GM10266 (cell line): ENCODE measurements at regions not wholly inside any gene's neighbourhood (a gene's known extent, or its start where the extent isn't known, plus 50 kb on each side); places are given as distances from the start of the nearest gene placed in this dataset.
"Not testable (repeated sequence)": the region's sequence is repeated elsewhere in the genome, so short reads cannot be mapped to it uniquely, and the experiment has no call there.

Experiments used
- DNase-seq: peaks from one replicate; pipeline ENCODE4 v3.0.0; 2012; ENCODE audit errors: extremely low spot score
- TF ChIP-seq, protein P1 (sequence below): IDR thresholded peaks from 2 replicates; pipeline ENCODE4 v1.5.1; 2012; ENCODE audit warnings: mild to moderate bottlenecking, low read depth; ENCODE audit not compliant: control insufficient read depth, insufficient read depth; ENCODE audit errors: missing control alignments

DNA sequence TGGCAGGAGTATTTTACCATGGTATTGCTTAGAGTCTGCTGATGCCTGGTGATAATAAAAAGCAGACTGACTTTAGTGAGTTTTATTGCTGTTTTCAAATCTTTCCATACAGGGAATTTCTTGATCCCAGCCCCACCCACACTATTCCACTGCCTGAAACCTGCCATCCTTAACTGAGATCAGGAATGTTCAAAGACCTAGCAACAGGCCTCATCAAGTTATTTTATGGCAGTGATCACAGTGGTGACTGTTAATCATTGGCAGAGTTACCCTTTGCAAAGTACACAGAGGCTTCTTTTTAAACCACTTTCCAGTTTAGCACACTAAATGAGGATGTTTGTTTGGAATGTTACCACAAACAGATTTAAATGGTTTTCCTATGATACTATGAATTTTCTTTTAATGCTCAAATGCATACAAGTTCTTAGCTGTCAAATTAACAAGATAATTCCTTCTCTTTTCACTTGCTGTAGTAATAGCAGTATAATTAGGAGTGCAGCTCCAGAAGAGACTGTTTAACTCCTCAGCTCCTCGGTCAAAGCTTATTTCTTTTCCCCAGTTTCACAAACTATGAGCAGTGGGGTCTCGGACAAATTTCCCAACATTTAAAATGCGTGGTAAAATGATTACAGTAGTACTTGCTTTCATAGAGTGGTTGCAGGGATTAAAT, 69.9 kb upstream of the USP25 start:
- TF ChIP-seq, protein P1, sequence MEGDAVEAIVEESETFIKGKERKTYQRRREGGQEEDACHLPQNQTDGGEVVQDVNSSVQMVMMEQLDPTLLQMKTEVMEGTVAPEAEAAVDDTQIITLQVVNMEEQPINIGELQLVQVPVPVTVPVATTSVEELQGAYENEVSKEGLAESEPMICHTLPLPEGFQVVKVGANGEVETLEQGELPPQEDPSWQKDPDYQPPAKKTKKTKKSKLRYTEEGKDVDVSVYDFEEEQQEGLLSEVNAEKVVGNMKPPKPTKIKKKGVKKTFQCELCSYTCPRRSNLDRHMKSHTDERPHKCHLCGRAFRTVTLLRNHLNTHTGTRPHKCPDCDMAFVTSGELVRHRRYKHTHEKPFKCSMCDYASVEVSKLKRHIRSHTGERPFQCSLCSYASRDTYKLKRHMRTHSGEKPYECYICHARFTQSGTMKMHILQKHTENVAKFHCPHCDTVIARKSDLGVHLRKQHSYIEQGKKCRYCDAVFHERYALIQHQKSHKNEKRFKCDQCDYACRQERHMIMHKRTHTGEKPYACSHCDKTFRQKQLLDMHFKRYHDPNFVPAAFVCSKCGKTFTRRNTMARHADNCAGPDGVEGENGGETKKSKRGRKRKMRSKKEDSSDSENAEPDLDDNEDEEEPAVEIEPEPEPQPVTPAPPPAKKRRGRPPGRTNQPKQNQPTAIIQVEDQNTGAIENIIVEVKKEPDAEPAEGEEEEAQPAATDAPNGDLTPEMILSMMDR: no peak
- DNase-seq: no peak

DNA sequence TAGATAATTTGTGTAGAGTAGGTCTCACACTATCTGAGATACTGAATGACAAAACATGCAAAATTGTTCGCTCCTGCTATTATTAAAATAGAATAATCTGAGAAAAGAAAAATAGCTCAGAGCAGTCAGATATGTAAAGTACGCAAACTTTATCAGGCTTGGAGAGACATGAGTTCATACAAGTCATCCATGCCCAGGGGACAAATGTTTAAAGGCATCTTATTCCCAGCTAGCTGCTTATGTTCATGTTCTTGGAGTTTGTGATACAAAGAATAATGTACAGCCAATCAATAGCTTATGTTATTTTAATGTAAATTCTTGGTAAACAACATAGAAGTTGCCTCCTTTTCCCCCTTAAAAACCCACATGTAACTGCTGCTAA, 69.4 kb upstream of the USP25 start:
- no peak for DNase-seq
- TF ChIP-seq, protein P1: no peak

GRCh38 chr21:15667010-15667409, 62.8 kb upstream of the USP25 start:
- DNase-seq: no peak
- TF ChIP-seq, protein P1: no peak

- no peak for DNase-seq
- TF ChIP-seq, protein P1: no peak
These were observed 62.0 kb upstream of the USP25 start for GRCh38 chr21:15667819-15668218.

- TF ChIP-seq, protein P1: no peak
- DNase-seq: no peak
These were observed 60.5 kb upstream of the USP25 start for GRCh38 chr21:15669247-15669646.

GRCh38 chr21:15671188-15671587, 58.6 kb upstream of the USP25 start:
- peak; percentile 32 for DNase-seq
- TF ChIP-seq, protein P1: no peak

- DNase-seq: not testable (repeated sequence)
These were observed 57.2 kb upstream of the USP25 start for GRCh38 chr21:15672578-15672977.

DNA sequence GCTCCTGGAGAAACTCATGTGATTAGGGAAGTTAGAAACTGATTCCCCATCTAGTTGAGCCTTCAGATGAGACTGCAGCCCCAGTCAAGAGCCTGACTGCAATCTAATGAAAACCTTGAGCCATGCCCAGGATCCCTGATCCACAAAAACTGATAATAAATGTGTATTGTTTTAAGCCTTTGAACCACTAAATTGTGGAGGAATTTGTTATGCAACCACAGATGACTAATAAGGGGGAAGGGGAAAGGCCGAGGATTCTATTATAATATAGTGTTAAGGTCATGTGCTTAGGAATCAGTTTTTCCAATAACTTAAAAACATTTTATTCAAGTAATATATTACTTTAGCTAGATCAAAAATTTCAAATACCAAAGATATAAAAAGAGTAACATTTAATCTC, 52.8 kb upstream of the USP25 start:
- no peak for DNase-seq
- TF ChIP-seq, protein P1: no peak
